ENCODE measurements at regions not wholly inside any gene's neighbourhood (a gene's known extent, or its start where the extent isn't known, plus 50 kb on each side); places are given as distances from the start of the nearest gene placed in this dataset.
A peak's percentile ranks its signal among the peaks of the same experiment; 100 is the strongest.

- intact Hi-C loops (cut with DNase I; ENCODE audit: low total_unique reads), result no loop called here
- H3K4me1 ChIP-seq, result peaks cover 0 to 34% (median 10%) of the 10 kb centered on the region in 6 donors
- no peaks in the 10 kb centered on the region for H3K9me3 ChIP-seq
- WGBS, 5 donors, result 77 to 86% (median 81%) methylated on average over 9 of the region's 9 CpGs
- H3K27me3 ChIP-seq (replicated peaks in 1 of 7), result peaks cover 0 to 9% (median 3%) of the 10 kb centered on the region in 7 donors
- H3K36me3 ChIP-seq, result no peaks in the 10 kb centered on the region
- peak; percentile 50 for DNase-seq
- H3K27ac ChIP-seq, result no peak overlapping the region
- TF ChIP-seq, protein P1, sequence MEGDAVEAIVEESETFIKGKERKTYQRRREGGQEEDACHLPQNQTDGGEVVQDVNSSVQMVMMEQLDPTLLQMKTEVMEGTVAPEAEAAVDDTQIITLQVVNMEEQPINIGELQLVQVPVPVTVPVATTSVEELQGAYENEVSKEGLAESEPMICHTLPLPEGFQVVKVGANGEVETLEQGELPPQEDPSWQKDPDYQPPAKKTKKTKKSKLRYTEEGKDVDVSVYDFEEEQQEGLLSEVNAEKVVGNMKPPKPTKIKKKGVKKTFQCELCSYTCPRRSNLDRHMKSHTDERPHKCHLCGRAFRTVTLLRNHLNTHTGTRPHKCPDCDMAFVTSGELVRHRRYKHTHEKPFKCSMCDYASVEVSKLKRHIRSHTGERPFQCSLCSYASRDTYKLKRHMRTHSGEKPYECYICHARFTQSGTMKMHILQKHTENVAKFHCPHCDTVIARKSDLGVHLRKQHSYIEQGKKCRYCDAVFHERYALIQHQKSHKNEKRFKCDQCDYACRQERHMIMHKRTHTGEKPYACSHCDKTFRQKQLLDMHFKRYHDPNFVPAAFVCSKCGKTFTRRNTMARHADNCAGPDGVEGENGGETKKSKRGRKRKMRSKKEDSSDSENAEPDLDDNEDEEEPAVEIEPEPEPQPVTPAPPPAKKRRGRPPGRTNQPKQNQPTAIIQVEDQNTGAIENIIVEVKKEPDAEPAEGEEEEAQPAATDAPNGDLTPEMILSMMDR (IDR thresholded peaks at IDR 0.05 in 8 of 11, conservative IDR thresholded peaks at IDR 0.05 in 3 of 11), result no peak
- TF ChIP-seq POLR2AphosphoS5 (IDR thresholded peaks at IDR 0.05) (no peak), POLR2A (IDR thresholded peaks at IDR 0.05) (no peak)
- no peak overlapping the region for H3K4me3 ChIP-seq
Measured at GRCh38 chr10:43901744-43902504, 253.2 kb upstream of the ZNF32 start.

DNA sequence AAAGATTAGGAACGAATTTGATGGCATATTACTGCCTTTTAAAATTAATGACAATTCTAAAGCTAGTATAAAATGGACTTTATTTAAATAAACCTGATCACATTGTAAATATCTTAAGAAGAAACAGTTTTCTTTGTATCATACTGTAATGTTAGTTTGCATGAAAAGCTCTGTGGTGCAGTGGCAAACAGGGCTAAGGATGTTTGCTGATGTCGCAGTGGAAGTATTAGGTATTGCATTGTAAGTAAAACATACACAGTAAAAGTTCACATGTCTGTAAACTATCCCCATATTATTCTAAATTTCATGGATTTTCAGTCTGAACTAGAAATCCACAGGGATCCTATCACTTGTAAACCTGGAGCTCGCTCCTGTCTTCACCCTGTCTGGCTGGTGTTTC lies 252.6 kb upstream of the ZNF32 start:
- peaks cover 0 to 28% (median 6%) of the 10 kb centered on the region in 6 donors for H3K4me1 ChIP-seq
- intact Hi-C loops (cut with DNase I; ENCODE audit: low total_unique reads), result no loop called here

DNA sequence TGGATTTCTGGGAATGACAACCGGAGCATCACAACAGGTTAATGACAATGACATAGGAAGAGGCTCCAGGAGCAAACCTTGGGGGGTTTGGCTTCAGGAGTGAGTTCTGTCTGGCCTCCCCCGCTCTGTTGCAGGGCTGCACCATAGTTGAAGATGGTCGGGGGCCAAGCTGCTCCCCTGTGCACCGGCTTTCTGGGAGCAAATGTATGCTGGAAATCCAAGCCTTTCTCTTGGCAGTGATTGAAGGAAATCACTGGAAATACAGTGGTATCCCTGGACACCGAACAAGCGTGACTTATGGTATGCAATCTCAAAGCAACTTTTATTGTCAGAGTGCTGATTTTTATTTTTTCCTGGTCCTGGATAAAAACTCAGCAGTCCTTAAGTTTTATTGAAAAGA lies 251.9 kb upstream of the ZNF32 start:
- no peak overlapping the region for H3K4me3 ChIP-seq
- peaks cover 0 to 20% (median under 1%) of the 10 kb centered on the region in 6 donors for H3K4me1 ChIP-seq
- H3K27me3 ChIP-seq (replicated peaks in 1 of 7), result peaks cover 0 to 9% (median 3%) of the 10 kb centered on the region in 7 donors
- H3K27ac ChIP-seq, result no peak overlapping the region
- DNase-seq, result no peak
- intact Hi-C loops (cut with DNase I; ENCODE audit: low total_unique reads), result no loop called here
- WGBS, 5 donors, result 84 to 96% (median 92%) methylated on average over 6 of the region's 6 CpGs
- H3K36me3 ChIP-seq, result no peaks in the 10 kb centered on the region
- TF ChIP-seq, protein P1 (IDR thresholded peaks at IDR 0.05 in 8 of 11, conservative IDR thresholded peaks at IDR 0.05 in 3 of 11), result no peak
- TF ChIP-seq POLR2A (IDR thresholded peaks at IDR 0.05) (no peak), POLR2AphosphoS5 (IDR thresholded peaks at IDR 0.05) (no peak)
- H3K9me3 ChIP-seq, result no peaks in the 10 kb centered on the region

More for the DNA sequence above, 252.6 kb upstream of the ZNF32 start:
- no peaks in the 10 kb centered on the region for H3K36me3 ChIP-seq
- WGBS, 5 donors, result 79 to 94% (median 85%) methylated on average over 3 of the region's 3 CpGs
- no peak for DNase-seq
- TF ChIP-seq POLR2A (IDR thresholded peaks at IDR 0.05), result no peak
- TF ChIP-seq, protein P1 (IDR thresholded peaks at IDR 0.05 in 8 of 11, conservative IDR thresholded peaks at IDR 0.05 in 3 of 11), result no peak
- TF ChIP-seq POLR2AphosphoS5 (IDR thresholded peaks at IDR 0.05), result no peak
- no peak overlapping the region for H3K27ac ChIP-seq
- H3K4me3 ChIP-seq, result no peak overlapping the region
- H3K27me3 ChIP-seq (replicated peaks in 1 of 7), result peaks cover 0 to 9% (median 3%) of the 10 kb centered on the region in 7 donors
- no peaks in the 10 kb centered on the region for H3K9me3 ChIP-seq

DNA sequence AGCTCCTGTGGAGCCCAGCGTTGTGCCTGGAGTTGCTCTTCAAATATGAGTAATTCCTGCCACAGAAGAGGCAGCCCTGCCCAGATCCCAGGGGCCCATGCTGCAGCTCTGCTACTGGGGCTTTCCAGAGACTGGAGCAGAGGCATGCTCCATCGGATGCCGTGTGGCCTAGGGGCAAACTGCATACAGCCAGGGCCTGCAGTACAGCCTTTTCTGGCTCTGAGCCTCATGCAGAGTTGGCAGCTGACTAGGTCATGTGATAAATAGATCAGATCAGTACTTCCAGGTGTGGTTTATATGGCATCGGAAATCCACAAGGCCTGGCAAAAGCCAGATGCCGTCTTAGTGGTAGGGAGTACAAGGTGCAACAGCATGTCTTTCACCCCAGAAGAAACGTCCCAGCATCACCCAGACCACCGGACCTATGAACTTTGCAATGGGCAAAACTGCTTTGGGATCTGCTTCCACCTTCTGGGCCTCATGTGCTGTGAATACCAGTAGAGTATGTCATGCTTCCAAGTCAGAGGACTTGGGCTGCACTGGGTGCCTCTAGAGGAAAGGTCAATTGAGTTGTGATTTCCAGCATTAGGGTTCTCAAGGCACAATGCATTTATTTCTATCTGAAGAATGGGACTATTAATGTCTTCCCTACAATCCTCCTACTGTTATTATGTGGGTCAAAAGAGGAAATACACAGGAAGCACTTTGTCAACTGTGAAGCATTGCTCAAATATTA lies 250.7 kb upstream of the ZNF32 start:
- Histone ChIP-seq H3K9me3 (no peaks in the 10 kb centered on the region), H3K27ac (peak overlapping the region in 1 of 8 donors; percentile 1), H3K36me3 (no peaks in the 10 kb centered on the region), H3K4me3 (no peak overlapping the region), H3K27me3 (replicated peaks in 1 of 7) (peaks cover 0 to 9% (median 3%) of the 10 kb centered on the region in 7 donors), H3K4me1 (peaks cover 0 to 11% (median 0%) of the 10 kb centered on the region in 6 donors)
- 32 to 63% (median 45%) methylated on average over 2 to 7 of the region's 7 CpGs for WGBS, 5 donors
- intact Hi-C loops (cut with DNase I; ENCODE audit: low total_unique reads), result no loop called here
- no peak for TF ChIP-seq POLR2AphosphoS5 (IDR thresholded peaks at IDR 0.05)
- TF ChIP-seq POLR2A (IDR thresholded peaks at IDR 0.05), result no peak
- TF ChIP-seq, protein P1 (IDR thresholded peaks at IDR 0.05 in 8 of 11, conservative IDR thresholded peaks at IDR 0.05 in 3 of 11), result no peak
- no peak for DNase-seq
